ENCODE measurements at regions not wholly inside any gene's neighbourhood (a gene's known extent, or its start where the extent isn't known, plus 50 kb on each side); places are given as distances from the start of the nearest gene placed in this dataset.

DNA sequence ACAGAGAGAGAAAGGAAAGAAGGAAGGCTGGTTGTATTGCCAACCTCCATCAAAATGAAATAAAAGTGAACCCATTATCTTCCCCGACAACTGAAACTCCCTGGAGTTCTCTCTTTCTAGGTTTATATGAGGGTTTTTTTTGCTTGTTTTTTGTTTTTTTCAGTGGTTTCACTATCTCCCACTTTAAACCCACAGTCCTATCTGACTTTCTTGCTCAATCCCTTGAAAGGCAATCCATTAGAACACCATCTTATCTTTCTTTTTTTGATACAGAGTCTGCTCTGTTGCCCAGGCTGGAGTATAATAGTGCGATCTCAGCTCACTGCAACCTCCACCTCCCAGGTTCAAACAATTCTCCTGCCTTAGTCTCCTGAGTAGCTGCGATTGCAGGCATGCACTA, 158.0 kb upstream of the MIR17HG start (continued):
- TF ChIP-seq, protein P1, sequence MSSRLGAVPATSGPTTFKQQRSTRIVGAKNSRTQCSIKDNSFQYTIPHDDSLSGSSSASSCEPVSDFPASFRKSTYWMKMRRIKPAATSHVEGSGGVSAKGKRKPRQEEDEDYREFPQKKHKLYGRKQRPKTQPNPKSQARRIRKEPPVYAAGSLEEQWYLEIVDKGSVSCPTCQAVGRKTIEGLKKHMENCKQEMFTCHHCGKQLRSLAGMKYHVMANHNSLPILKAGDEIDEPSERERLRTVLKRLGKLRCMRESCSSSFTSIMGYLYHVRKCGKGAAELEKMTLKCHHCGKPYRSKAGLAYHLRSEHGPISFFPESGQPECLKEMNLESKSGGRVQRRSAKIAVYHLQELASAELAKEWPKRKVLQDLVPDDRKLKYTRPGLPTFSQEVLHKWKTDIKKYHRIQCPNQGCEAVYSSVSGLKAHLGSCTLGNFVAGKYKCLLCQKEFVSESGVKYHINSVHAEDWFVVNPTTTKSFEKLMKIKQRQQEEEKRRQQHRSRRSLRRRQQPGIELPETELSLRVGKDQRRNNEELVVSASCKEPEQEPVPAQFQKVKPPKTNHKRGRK (CRISPR knock-in tag; IDR thresholded peaks at IDR 0.05; ENCODE audit: borderline replicate concordance): no peak
- TF ChIP-seq ZBTB21 (CRISPR knock-in tag; IDR thresholded peaks at IDR 0.05; ENCODE audit: borderline replicate concordance) (no peak), PRDM15 (CRISPR knock-in tag; IDR thresholded peaks at IDR 0.05) (no peak)

DNA sequence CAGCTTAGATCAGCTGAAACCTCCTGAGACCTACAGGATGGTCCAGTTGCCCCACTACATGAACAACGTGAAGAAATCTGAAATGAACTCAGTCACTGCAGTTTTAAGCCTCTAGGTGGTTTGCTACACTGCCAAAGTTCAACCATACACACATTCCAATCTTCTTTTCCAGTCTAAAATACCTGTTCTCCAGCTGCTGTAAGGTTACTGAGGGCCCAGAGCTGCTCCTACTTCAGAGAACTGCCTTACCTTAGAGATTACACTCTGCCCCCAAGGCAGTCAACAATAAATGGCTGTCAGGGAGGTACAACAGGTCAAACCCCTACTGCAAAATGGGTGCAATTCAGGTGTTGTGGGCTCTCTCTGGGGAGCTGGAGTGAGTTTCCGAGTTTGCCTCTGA, 154.1 kb upstream of the MIR17HG start:
- no peak overlapping the region for H3K4me3 Mint-ChIP-seq
- ChIA-PET POLR2A (no interaction called here), CTCF (no interaction called here)
- ATAC-seq (no peak), DNase-seq (ENCODE audit: low spot score) (no peak)
- no peaks in the 10 kb centered on the region for H3K36me3 Mint-ChIP-seq
- no peaks in the 10 kb centered on the region for H3K27me3 Mint-ChIP-seq (ENCODE audit: low read depth)
- H3K9me3 Mint-ChIP-seq: no peaks in the 10 kb centered on the region
- H3K4me1 Mint-ChIP-seq: no peaks in the 10 kb centered on the region
- no peak overlapping the region for H3K27ac Mint-ChIP-seq
- TF ChIP-seq TEAD1 (CRISPR knock-in tag; IDR thresholded peaks at IDR 0.05) (no peak), ATF6 (CRISPR knock-in tag; IDR thresholded peaks at IDR 0.05) (no peak), ZNF423 (CRISPR knock-in tag; IDR thresholded peaks at IDR 0.05) (no peak), SOX15 (CRISPR knock-in tag; IDR thresholded peaks at IDR 0.05) (no peak), ATF2 (CRISPR knock-in tag; IDR thresholded peaks at IDR 0.05; ENCODE audit: borderline replicate concordance, low read depth) (no peak), NR1H2 (CRISPR knock-in tag; IDR thresholded peaks at IDR 0.05) (no peak), TEAD4 (CRISPR knock-in tag; IDR thresholded peaks at IDR 0.05) (no peak), OVOL2 (CRISPR knock-in tag; IDR thresholded peaks at IDR 0.05; ENCODE audit: borderline replicate concordance) (no peak), ZNF281 (CRISPR knock-in tag; IDR thresholded peaks at IDR 0.05) (no peak), FOXP4 (CRISPR knock-in tag; IDR thresholded peaks at IDR 0.05) (no peak), RORB (CRISPR knock-in tag; IDR thresholded peaks at IDR 0.05) (no peak), EMX1 (CRISPR knock-in tag; IDR thresholded peaks at IDR 0.05) (no peak), ZNF416 (CRISPR knock-in tag; IDR thresholded peaks at IDR 0.05) (no peak), ZNF396 (CRISPR knock-in tag; IDR thresholded peaks at IDR 0.05; ENCODE audit: borderline replicate concordance) (no peak), CREM (CRISPR knock-in tag; IDR thresholded peaks at IDR 0.05) (no peak)
- TF ChIP-seq, protein P2, sequence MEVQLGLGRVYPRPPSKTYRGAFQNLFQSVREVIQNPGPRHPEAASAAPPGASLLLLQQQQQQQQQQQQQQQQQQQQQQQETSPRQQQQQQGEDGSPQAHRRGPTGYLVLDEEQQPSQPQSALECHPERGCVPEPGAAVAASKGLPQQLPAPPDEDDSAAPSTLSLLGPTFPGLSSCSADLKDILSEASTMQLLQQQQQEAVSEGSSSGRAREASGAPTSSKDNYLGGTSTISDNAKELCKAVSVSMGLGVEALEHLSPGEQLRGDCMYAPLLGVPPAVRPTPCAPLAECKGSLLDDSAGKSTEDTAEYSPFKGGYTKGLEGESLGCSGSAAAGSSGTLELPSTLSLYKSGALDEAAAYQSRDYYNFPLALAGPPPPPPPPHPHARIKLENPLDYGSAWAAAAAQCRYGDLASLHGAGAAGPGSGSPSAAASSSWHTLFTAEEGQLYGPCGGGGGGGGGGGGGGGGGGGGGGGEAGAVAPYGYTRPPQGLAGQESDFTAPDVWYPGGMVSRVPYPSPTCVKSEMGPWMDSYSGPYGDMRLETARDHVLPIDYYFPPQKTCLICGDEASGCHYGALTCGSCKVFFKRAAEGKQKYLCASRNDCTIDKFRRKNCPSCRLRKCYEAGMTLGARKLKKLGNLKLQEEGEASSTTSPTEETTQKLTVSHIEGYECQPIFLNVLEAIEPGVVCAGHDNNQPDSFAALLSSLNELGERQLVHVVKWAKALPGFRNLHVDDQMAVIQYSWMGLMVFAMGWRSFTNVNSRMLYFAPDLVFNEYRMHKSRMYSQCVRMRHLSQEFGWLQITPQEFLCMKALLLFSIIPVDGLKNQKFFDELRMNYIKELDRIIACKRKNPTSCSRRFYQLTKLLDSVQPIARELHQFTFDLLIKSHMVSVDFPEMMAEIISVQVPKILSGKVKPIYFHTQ (CRISPR knock-in tag; IDR thresholded peaks at IDR 0.05): no peak
- TF ChIP-seq, protein P3, sequence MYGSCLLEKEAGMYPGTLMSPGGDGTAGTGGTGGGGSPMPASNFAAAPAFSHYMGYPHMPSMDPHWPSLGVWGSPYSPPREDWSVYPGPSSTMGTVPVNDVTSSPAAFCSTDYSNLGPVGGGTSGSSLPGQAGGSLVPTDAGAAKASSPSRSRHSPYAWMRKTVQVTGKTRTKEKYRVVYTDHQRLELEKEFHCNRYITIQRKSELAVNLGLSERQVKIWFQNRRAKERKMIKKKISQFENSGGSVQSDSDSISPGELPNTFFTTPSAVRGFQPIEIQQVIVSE (CRISPR knock-in tag; IDR thresholded peaks at IDR 0.05; ENCODE audit: borderline replicate concordance): no peak
